ENCODE measurements at regions not wholly inside any gene's neighbourhood (a gene's known extent, or its start where the extent isn't known, plus 50 kb on each side); places are given as distances from the start of the nearest gene placed in this dataset.

- Histone ChIP-seq H3K4me3 (ENCODE audit: low read depth in 1 of 2, low read length in 2 of 2) (no peak overlapping the region), H3K9ac (ENCODE audit: low read depth in 1 of 2, low read length in 2 of 2) (no peak overlapping the region), H3K27me3 (ENCODE audit: control insufficient read depth in 1 of 2, insufficient read depth in 2 of 2, low read length in 2 of 2) (no peaks in the 10 kb centered on the region), H3K36me3 (ENCODE audit: control insufficient read depth in 1 of 2, insufficient read depth in 2 of 2, low read length in 2 of 2) (no peaks in the 10 kb centered on the region), H3K4me1 (ENCODE audit: control insufficient read depth in 1 of 2, insufficient read depth in 2 of 2, low read length in 2 of 2) (no peaks in the 10 kb centered on the region), H3K9me3 (ENCODE audit: control insufficient read depth in 1 of 2, low read length in 2 of 2) (no peaks in the 10 kb centered on the region), H3K27ac (ENCODE audit: low read depth, low read length) (no peak overlapping the region)
Measured at GRCh38 chr18:42168487-42168886, 213.5 kb downstream of the PIK3C3 start.

DNA sequence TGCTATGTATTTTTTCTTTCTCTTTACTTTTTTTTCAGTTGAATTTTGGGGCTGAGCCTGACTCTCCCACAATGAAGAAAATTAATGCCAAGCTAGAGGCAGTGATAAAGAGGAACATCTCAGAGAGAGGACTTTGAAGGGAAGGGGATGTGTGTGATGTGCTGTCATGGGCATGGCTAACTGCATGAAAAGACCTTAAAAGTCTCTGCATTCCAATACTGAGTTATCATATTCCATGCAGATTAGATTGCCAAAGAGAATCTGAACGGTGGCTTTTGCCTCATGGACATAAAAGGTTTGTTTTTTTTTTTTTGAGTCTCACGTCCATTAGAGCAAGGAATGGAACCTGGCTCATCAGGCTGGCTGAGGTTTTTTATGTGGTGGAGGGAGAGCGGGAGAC lies 213.9 kb downstream of the PIK3C3 start:
- Histone ChIP-seq H3K4me3 (ENCODE audit: low read depth in 1 of 2, low read length in 2 of 2) (no peak overlapping the region), H3K4me1 (ENCODE audit: control insufficient read depth in 1 of 2, insufficient read depth in 2 of 2, low read length in 2 of 2) (no peaks in the 10 kb centered on the region), H3K36me3 (ENCODE audit: control insufficient read depth in 1 of 2, insufficient read depth in 2 of 2, low read length in 2 of 2) (no peaks in the 10 kb centered on the region), H3K9ac (ENCODE audit: low read depth in 1 of 2, low read length in 2 of 2) (no peak overlapping the region), H3K27me3 (ENCODE audit: control insufficient read depth in 1 of 2, insufficient read depth in 2 of 2, low read length in 2 of 2) (no peaks in the 10 kb centered on the region), H3K27ac (ENCODE audit: low read depth, low read length) (no peak overlapping the region), H3K9me3 (ENCODE audit: control insufficient read depth in 1 of 2, low read length in 2 of 2) (no peaks in the 10 kb centered on the region)

- H3K36me3 ChIP-seq (ENCODE audit: control insufficient read depth in 1 of 2, insufficient read depth in 2 of 2, low read length in 2 of 2): no peaks in the 10 kb centered on the region
- H3K9ac ChIP-seq (ENCODE audit: low read depth in 1 of 2, low read length in 2 of 2): no peak overlapping the region
- no peaks in the 10 kb centered on the region for H3K9me3 ChIP-seq (ENCODE audit: control insufficient read depth in 1 of 2, low read length in 2 of 2)
- H3K4me1 ChIP-seq (ENCODE audit: control insufficient read depth in 1 of 2, insufficient read depth in 2 of 2, low read length in 2 of 2): no peaks in the 10 kb centered on the region
- H3K27me3 ChIP-seq (ENCODE audit: control insufficient read depth in 1 of 2, insufficient read depth in 2 of 2, low read length in 2 of 2): no peaks in the 10 kb centered on the region
- H3K4me3 ChIP-seq (ENCODE audit: low read depth in 1 of 2, low read length in 2 of 2): no peak overlapping the region
- H3K27ac ChIP-seq (ENCODE audit: low read depth, low read length): no peak overlapping the region
Measured at GRCh38 chr18:42174909-42175308, 219.9 kb downstream of the PIK3C3 start.

- Histone ChIP-seq H3K36me3 (ENCODE audit: control insufficient read depth in 1 of 2, insufficient read depth in 2 of 2, low read length in 2 of 2) (no peaks in the 10 kb centered on the region), H3K27me3 (ENCODE audit: control insufficient read depth in 1 of 2, insufficient read depth in 2 of 2, low read length in 2 of 2) (no peaks in the 10 kb centered on the region), H3K4me1 (ENCODE audit: control insufficient read depth in 1 of 2, insufficient read depth in 2 of 2, low read length in 2 of 2) (no peaks in the 10 kb centered on the region), H3K27ac (ENCODE audit: low read depth, low read length) (no peak overlapping the region), H3K9ac (ENCODE audit: low read depth in 1 of 2, low read length in 2 of 2) (no peak overlapping the region), H3K9me3 (ENCODE audit: control insufficient read depth in 1 of 2, low read length in 2 of 2) (no peaks in the 10 kb centered on the region), H3K4me3 (ENCODE audit: low read depth in 1 of 2, low read length in 2 of 2) (no peak overlapping the region)
Measured at GRCh38 chr18:42176599-42176998, 221.6 kb downstream of the PIK3C3 start.

DNA sequence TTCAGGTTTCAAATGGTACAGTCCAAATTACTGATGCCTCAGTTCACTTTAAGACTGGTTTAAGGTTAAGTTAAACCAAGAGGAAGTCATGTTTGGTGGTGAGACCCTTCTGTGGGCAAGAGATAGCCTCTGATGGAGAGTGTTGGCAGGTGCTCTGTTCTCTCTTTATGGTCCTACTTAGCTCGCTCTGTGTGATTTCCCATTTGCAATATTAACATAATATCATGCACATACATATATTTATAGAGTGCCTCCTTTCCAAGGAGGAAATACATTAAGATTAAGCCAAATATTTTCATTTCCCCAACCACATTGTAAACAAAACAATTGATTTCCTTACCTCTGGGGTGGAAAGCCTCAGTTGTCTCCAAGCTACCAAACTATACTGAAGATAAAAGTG lies 222.4 kb downstream of the PIK3C3 start:
- Histone ChIP-seq H3K27me3 (ENCODE audit: control insufficient read depth in 1 of 2, insufficient read depth in 2 of 2, low read length in 2 of 2) (no peaks in the 10 kb centered on the region), H3K27ac (ENCODE audit: low read depth, low read length) (no peak overlapping the region), H3K4me1 (ENCODE audit: control insufficient read depth in 1 of 2, insufficient read depth in 2 of 2, low read length in 2 of 2) (no peaks in the 10 kb centered on the region), H3K36me3 (ENCODE audit: control insufficient read depth in 1 of 2, insufficient read depth in 2 of 2, low read length in 2 of 2) (no peaks in the 10 kb centered on the region), H3K9ac (ENCODE audit: low read depth in 1 of 2, low read length in 2 of 2) (no peak overlapping the region), H3K9me3 (ENCODE audit: control insufficient read depth in 1 of 2, low read length in 2 of 2) (no peaks in the 10 kb centered on the region), H3K4me3 (ENCODE audit: low read depth in 1 of 2, low read length in 2 of 2) (no peak overlapping the region)

GRCh38 chr18:42178376-42179080 lies 223.5 kb downstream of the PIK3C3 start:
- H3K27ac ChIP-seq (ENCODE audit: low read depth, low read length): no peak overlapping the region
- no peaks in the 10 kb centered on the region for H3K4me1 ChIP-seq (ENCODE audit: control insufficient read depth in 1 of 2, insufficient read depth in 2 of 2, low read length in 2 of 2)
- H3K36me3 ChIP-seq (ENCODE audit: control insufficient read depth in 1 of 2, insufficient read depth in 2 of 2, low read length in 2 of 2): no peaks in the 10 kb centered on the region
- no peak overlapping the region for H3K4me3 ChIP-seq (ENCODE audit: low read depth in 1 of 2, low read length in 2 of 2)
- no peaks in the 10 kb centered on the region for H3K27me3 ChIP-seq (ENCODE audit: control insufficient read depth in 1 of 2, insufficient read depth in 2 of 2, low read length in 2 of 2)
- no peaks in the 10 kb centered on the region for H3K9me3 ChIP-seq (ENCODE audit: control insufficient read depth in 1 of 2, low read length in 2 of 2)
- H3K9ac ChIP-seq (ENCODE audit: low read depth in 1 of 2, low read length in 2 of 2): no peak overlapping the region

DNA sequence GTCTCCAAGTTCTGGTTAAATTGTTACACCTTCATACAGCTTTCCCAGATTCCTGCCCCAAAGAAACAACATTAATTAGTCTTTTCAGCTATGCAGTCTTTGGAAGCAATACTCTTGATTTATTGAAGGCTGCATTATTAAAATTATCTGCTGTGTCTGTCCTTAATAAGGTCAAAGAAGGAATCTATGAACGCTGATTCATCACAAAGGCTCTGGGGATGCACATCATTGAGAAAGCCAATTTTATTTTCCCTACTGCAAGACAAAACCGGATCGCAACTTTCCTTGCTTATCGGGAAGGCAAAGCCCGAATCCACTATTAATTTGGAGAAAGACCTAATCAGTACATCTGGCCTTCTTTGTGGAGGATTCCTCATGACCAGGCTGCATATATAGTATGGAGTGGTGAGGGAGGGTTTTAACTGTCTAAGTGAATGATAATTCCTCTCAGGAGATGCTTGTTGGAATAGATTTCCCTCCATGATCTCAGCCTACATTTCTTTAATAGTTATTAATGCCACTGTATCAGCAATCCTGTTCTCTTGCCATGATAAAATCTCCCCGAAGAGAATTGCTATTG lies 224.6 kb downstream of the PIK3C3 start:
- H3K27me3 ChIP-seq (ENCODE audit: control insufficient read depth in 1 of 2, insufficient read depth in 2 of 2, low read length in 2 of 2): no peaks in the 10 kb centered on the region
- H3K9ac ChIP-seq (ENCODE audit: low read depth in 1 of 2, low read length in 2 of 2): no peak overlapping the region
- no peaks in the 10 kb centered on the region for H3K36me3 ChIP-seq (ENCODE audit: control insufficient read depth in 1 of 2, insufficient read depth in 2 of 2, low read length in 2 of 2)
- H3K4me3 ChIP-seq (ENCODE audit: low read depth in 1 of 2, low read length in 2 of 2): no peak overlapping the region
- no peaks in the 10 kb centered on the region for H3K9me3 ChIP-seq (ENCODE audit: control insufficient read depth in 1 of 2, low read length in 2 of 2)
- H3K4me1 ChIP-seq (ENCODE audit: control insufficient read depth in 1 of 2, insufficient read depth in 2 of 2, low read length in 2 of 2): no peaks in the 10 kb centered on the region
- no peak overlapping the region for H3K27ac ChIP-seq (ENCODE audit: low read depth, low read length)

GRCh38 chr18:42181474-42181873 lies 226.4 kb downstream of the PIK3C3 start:
- Histone ChIP-seq H3K27me3 (ENCODE audit: control insufficient read depth in 1 of 2, insufficient read depth in 2 of 2, low read length in 2 of 2) (no peaks in the 10 kb centered on the region), H3K9ac (ENCODE audit: low read depth in 1 of 2, low read length in 2 of 2) (no peak overlapping the region), H3K4me3 (ENCODE audit: low read depth in 1 of 2, low read length in 2 of 2) (no peak overlapping the region), H3K27ac (ENCODE audit: low read depth, low read length) (no peak overlapping the region), H3K9me3 (ENCODE audit: control insufficient read depth in 1 of 2, low read length in 2 of 2) (no peaks in the 10 kb centered on the region), H3K36me3 (ENCODE audit: control insufficient read depth in 1 of 2, insufficient read depth in 2 of 2, low read length in 2 of 2) (no peaks in the 10 kb centered on the region), H3K4me1 (ENCODE audit: control insufficient read depth in 1 of 2, insufficient read depth in 2 of 2, low read length in 2 of 2) (no peaks in the 10 kb centered on the region)

DNA sequence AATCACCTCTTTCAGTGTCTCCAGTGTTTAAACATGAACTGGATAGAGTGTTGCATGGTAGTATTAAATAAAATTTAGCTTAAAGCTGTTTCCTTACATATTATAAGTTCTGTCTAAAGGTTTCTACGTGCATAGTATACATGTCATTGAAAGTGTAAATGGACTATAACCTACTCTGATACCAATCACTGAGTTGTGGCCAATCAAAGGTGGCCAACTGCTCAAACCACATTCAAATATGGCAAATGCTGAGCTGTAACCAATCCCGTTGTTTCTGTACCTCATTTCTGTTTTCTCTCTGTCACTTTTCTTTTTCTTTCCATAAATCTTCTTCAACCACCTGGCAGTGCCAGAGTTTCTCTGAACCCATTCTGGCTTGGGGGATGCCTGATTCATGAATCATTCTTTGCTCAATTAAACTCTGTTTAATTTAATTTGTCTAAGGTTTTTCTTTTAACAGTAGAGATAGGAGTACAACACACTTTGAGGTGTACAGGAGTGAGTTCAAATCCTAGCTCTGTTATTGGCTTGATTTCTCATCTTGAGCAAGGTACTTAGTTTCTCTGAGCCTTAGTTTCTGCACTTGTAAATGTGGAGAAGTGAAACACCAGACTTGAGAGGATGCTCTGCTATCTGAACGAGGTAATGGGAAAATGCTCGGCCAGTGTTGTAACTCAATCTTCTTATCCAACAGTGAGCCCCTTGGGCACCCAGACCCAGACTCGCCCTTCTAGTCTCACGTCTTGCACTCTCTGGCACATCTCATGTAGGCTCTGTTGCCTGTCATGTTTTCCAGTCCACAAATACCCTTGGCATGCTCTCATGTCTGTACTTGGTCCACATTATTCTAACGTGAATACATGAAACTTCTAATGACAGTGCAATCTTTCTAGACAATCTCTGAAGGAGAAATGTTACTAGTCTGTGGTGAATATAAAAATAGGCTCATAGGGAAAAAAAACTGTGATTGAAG lies 228.0 kb downstream of the PIK3C3 start:
- no peaks in the 10 kb centered on the region for H3K36me3 ChIP-seq (ENCODE audit: control insufficient read depth in 1 of 2, insufficient read depth in 2 of 2, low read length in 2 of 2)
- H3K4me1 ChIP-seq (ENCODE audit: control insufficient read depth in 1 of 2, insufficient read depth in 2 of 2, low read length in 2 of 2): no peaks in the 10 kb centered on the region
- H3K9ac ChIP-seq (ENCODE audit: low read depth in 1 of 2, low read length in 2 of 2): no peak overlapping the region
- no peaks in the 10 kb centered on the region for H3K9me3 ChIP-seq (ENCODE audit: control insufficient read depth in 1 of 2, low read length in 2 of 2)
- no peak overlapping the region for H3K4me3 ChIP-seq (ENCODE audit: low read depth in 1 of 2, low read length in 2 of 2)
- no peaks in the 10 kb centered on the region for H3K27me3 ChIP-seq (ENCODE audit: control insufficient read depth in 1 of 2, insufficient read depth in 2 of 2, low read length in 2 of 2)
- H3K27ac ChIP-seq (ENCODE audit: low read depth, low read length): no peak overlapping the region

- no peaks in the 10 kb centered on the region for H3K36me3 ChIP-seq (ENCODE audit: control insufficient read depth in 1 of 2, insufficient read depth in 2 of 2, low read length in 2 of 2)
- H3K9ac ChIP-seq (ENCODE audit: low read depth in 1 of 2, low read length in 2 of 2): no peak overlapping the region
- H3K4me3 ChIP-seq (ENCODE audit: low read depth in 1 of 2, low read length in 2 of 2): no peak overlapping the region
- no peak overlapping the region for H3K27ac ChIP-seq (ENCODE audit: low read depth, low read length)
- H3K4me1 ChIP-seq (ENCODE audit: control insufficient read depth in 1 of 2, insufficient read depth in 2 of 2, low read length in 2 of 2): no peaks in the 10 kb centered on the region
- no peaks in the 10 kb centered on the region for H3K27me3 ChIP-seq (ENCODE audit: control insufficient read depth in 1 of 2, insufficient read depth in 2 of 2, low read length in 2 of 2)
- H3K9me3 ChIP-seq (ENCODE audit: control insufficient read depth in 1 of 2, low read length in 2 of 2): no peaks in the 10 kb centered on the region
Measured at GRCh38 chr18:42183746-42184145, 228.7 kb downstream of the PIK3C3 start.
